ENCODE measurements at regions not wholly inside any gene's neighbourhood (a gene's known extent, or its start where the extent isn't known, plus 50 kb on each side); places are given as distances from the start of the nearest gene placed in this dataset.
A peak's percentile ranks its signal among the peaks of the same experiment; 100 is the strongest.

DNA sequence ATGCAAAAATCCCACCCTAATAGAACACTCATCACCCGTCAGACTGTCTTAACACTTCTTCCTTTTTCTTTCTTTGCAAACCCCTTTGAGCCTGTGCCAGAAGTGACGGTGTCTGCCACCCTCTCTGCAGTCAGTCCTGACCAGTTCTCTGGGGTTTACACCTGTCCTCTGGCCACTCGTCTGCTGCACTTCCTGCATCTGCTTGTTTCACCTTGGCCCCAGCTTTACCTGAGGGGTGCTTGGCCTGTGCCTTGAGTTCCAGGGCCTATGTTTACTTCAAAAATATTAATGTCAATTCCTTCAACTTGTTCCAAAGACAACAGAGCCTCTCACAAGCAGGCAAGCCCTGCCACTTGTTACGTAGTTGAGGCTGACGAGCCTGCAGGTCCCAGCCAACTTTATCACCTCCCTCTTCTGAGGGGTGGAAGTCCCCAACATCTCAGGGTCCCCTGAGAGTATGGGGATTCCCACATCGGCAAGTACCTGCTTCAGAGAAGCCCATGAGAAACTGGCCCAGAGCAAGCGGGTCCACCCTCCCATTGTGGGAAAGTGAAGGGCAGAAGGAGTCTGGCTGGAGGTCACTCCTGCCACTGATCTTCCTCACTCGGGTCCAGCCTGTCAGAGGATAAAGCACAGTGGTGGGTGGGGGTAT is 205.4 kb downstream of the DAD1 start (continued):
- TF ChIP-seq USF2 (IDR thresholded peaks at IDR 0.05; ENCODE audit: borderline replicate concordance, low read depth, low read length): no peak
- peak; percentile 46 for TF ChIP-seq TCF12 (IDR thresholded peaks at IDR 0.05; ENCODE audit: low read depth, low read length)
- TF ChIP-seq BACH1 (IDR thresholded peaks at IDR 0.05; ENCODE audit: borderline replicate concordance): peak; percentile 59; the same call in 1 of the 2 replicates
- no peak for TF ChIP-seq SUPT20H (IDR thresholded peaks at IDR 0.05; ENCODE audit: borderline replicate concordance, control insufficient read depth, low read depth, low read length)
- peak in 1 of 2 experiments; percentile 28; a peak in 1 of 4 replicates for TF ChIP-seq BHLHE40 (IDR thresholded peaks at IDR 0.05; ENCODE audit: borderline replicate concordance in 1 of 2, low read depth in 2 of 2, low read length in 1 of 2)
- peak; percentile 99 for TF ChIP-seq GATAD2B (conservative IDR thresholded peaks at IDR 0.05; ENCODE audit: low read depth)
- TF ChIP-seq, protein P1, sequence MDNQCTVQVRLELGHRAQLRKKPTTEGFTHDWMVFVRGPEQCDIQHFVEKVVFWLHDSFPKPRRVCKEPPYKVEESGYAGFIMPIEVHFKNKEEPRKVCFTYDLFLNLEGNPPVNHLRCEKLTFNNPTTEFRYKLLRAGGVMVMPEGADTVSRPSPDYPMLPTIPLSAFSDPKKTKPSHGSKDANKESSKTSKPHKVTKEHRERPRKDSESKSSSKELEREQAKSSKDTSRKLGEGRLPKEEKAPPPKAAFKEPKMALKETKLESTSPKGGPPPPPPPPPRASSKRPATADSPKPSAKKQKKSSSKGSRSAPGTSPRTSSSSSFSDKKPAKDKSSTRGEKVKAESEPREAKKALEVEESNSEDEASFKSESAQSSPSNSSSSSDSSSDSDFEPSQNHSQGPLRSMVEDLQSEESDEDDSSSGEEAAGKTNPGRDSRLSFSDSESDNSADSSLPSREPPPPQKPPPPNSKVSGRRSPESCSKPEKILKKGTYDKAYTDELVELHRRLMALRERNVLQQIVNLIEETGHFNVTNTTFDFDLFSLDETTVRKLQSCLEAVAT (IDR thresholded peaks at IDR 0.05): peak; percentile 97
- no peak for TF ChIP-seq PAX5 (IDR thresholded peaks at IDR 0.05; ENCODE audit: borderline replicate concordance, low read depth, low read length)
- no peak for TF ChIP-seq BCL11A (IDR thresholded peaks at IDR 0.05; ENCODE audit: low read depth, low read length)
- TF ChIP-seq CREM (IDR thresholded peaks at IDR 0.05; ENCODE audit: low read depth): peak; percentile 58
- TF ChIP-seq ZNF622 (IDR thresholded peaks at IDR 0.05): no peak
- peak; percentile 40; the same call in 1 of the 2 replicates for TF ChIP-seq ZNF217 (IDR thresholded peaks at IDR 0.05)
- no peak for TF ChIP-seq NFYB (IDR thresholded peaks at IDR 0.05; ENCODE audit: insufficient read depth, low read depth, low read length)
- no peak for TF ChIP-seq SIN3A (IDR thresholded peaks at IDR 0.05; ENCODE audit: low read depth, low read length)
- peak; percentile 82 for TF ChIP-seq KLF5 (IDR thresholded peaks at IDR 0.05; ENCODE audit: partially characterized antibody)
- TF ChIP-seq NFIC (IDR thresholded peaks at IDR 0.05; ENCODE audit: low read depth, low read length): peak; percentile 66; the same call in 1 of the 2 replicates
- TF ChIP-seq TCF3 (IDR thresholded peaks at IDR 0.05; ENCODE audit: borderline replicate concordance, insufficient read depth, low read depth, low read length): no peak
- 0 out of 2 replicates have a peak, but pooled peaks have one; percentile 60 for TF ChIP-seq NR2F1 (conservative IDR thresholded peaks at IDR 0.05)
- no peak for TF ChIP-seq HDAC6 (IDR thresholded peaks at IDR 0.05; ENCODE audit: unreplicated experiment)
- TF ChIP-seq SREBF1 (IDR thresholded peaks at IDR 0.05; ENCODE audit: low read length): no peak
- TF ChIP-seq LARP7 (IDR thresholded peaks at IDR 0.05): peak; percentile 61; the same call in 1 of the 2 replicates
- no peak for TF ChIP-seq ZZZ3 (IDR thresholded peaks at IDR 0.05; ENCODE audit: control insufficient read depth, insufficient read length, low read depth)
- no peak for TF ChIP-seq TCF7 (IDR thresholded peaks at IDR 0.05; ENCODE audit: borderline replicate concordance)
- TF ChIP-seq BMI1 (IDR thresholded peaks at IDR 0.05; ENCODE audit: borderline replicate concordance): no peak; the same call in none of the 2 replicates
- peak; percentile 94 for TF ChIP-seq SMAD5 (IDR thresholded peaks at IDR 0.05; ENCODE audit: low read depth)
- TF ChIP-seq SIX5 (IDR thresholded peaks at IDR 0.05; ENCODE audit: low read depth, low read length, severe bottlenecking): no peak
- TF ChIP-seq ZBTB40 (IDR thresholded peaks at IDR 0.05; ENCODE audit: borderline replicate concordance): no peak; the same call in 1 of the 2 replicates
